ENCODE measurements at regions not wholly inside any gene's neighbourhood (a gene's known extent, or its start where the extent isn't known, plus 50 kb on each side); places are given as distances from the start of the nearest gene placed in this dataset.
A peak's percentile ranks its signal among the peaks of the same experiment; 100 is the strongest.

- no peak for DNase-seq
These were observed 102.5 kb upstream of the ARID2 start for GRCh38 chr12:45626965-45627364.

GRCh38 chr12:45627407-45628069 is 102.0 kb upstream of the ARID2 start:
- peak in 1 of 56 donors; percentile 2 for DNase-seq

GRCh38 chr12:45629292-45629691 is 100.2 kb upstream of the ARID2 start:
- no peak for DNase-seq

GRCh38 chr12:45633733-45634132 is 95.8 kb upstream of the ARID2 start:
- DNase-seq: no peak

GRCh38 chr12:45634273-45634917 is 95.1 kb upstream of the ARID2 start:
- DNase-seq: no peak

- DNase-seq: no peak
These were observed 92.3 kb upstream of the ARID2 start for GRCh38 chr12:45637242-45637641.

- DNase-seq: no peak
These were observed 91.8 kb upstream of the ARID2 start for GRCh38 chr12:45637706-45638105.

- no peak for DNase-seq
These were observed 91.1 kb upstream of the ARID2 start for GRCh38 chr12:45638386-45638785.

GRCh38 chr12:45644541-45644940 is 85.0 kb upstream of the ARID2 start:
- no peak for DNase-seq

GRCh38 chr12:45646851-45647581 is 82.5 kb upstream of the ARID2 start:
- no peak for DNase-seq

GRCh38 chr12:45648070-45648469 is 81.4 kb upstream of the ARID2 start:
- DNase-seq: peak in 12 of 56 donors; percentile 0 to 18 (median 6)

- no peak for DNase-seq
These were observed 78.5 kb upstream of the ARID2 start for GRCh38 chr12:45651029-45651428.

GRCh38 chr12:45654002-45654665 is 75.4 kb upstream of the ARID2 start:
- DNase-seq: no peak

GRCh38 chr12:45655186-45655585 is 74.3 kb upstream of the ARID2 start:
- DNase-seq: peak in 4 of 56 donors; percentile 1 to 10 (median 4)

GRCh38 chr12:45655743-45656142 is 73.8 kb upstream of the ARID2 start:
- DNase-seq: no peak

- DNase-seq: no peak
These were observed 71.5 kb upstream of the ARID2 start for GRCh38 chr12:45658020-45658419.

- DNase-seq: peak in 1 of 56 donors; percentile 43
These were observed 69.2 kb upstream of the ARID2 start for GRCh38 chr12:45660330-45660729.

- DNase-seq: no peak
These were observed 66.1 kb upstream of the ARID2 start for GRCh38 chr12:45663455-45663854.

GRCh38 chr12:45665941-45666340 is 63.6 kb upstream of the ARID2 start:
- DNase-seq: no peak

GRCh38 chr12:45666396-45666795 is 63.1 kb upstream of the ARID2 start:
- no peak for DNase-seq

GRCh38 chr12:45666816-45667215 is 62.7 kb upstream of the ARID2 start:
- no peak for DNase-seq

GRCh38 chr12:45667761-45668160 is 61.7 kb upstream of the ARID2 start:
- DNase-seq: no peak
